ENCODE measurements at regions not wholly inside any gene's neighbourhood (a gene's known extent, or its start where the extent isn't known, plus 50 kb on each side); places are given as distances from the start of the nearest gene placed in this dataset.

GRCh38 chr14:100469632-100470522, 117.3 kb downstream of the BEGAIN start:
- no peak for DNase-seq

- no peak for DNase-seq
Observed at GRCh38 chr14:100470523-100470897, 116.7 kb downstream of the BEGAIN start.

GRCh38 chr14:100471441-100472093, 115.7 kb downstream of the BEGAIN start:
- no peak for DNase-seq

GRCh38 chr14:100472094-100472455, 115.1 kb downstream of the BEGAIN start:
- DNase-seq = no peak

- no peak for DNase-seq
Observed at GRCh38 chr14:100472491-100472890, 114.7 kb downstream of the BEGAIN start.

- DNase-seq = no peak
Observed at GRCh38 chr14:100473249-100473648, 114.0 kb downstream of the BEGAIN start.

- DNase-seq = no peak
Observed at GRCh38 chr14:100474196-100474595, 113.0 kb downstream of the BEGAIN start.

GRCh38 chr14:100475268-100475667, 111.9 kb downstream of the BEGAIN start:
- DNase-seq = no peak

- DNase-seq = no peak
Observed at GRCh38 chr14:100476012-100476822, 111.0 kb downstream of the BEGAIN start.

GRCh38 chr14:100484531-100485267, 102.5 kb downstream of the BEGAIN start:
- no peak for DNase-seq

- peak in 3 of 5 donors; percentile 12 to 55 (median 53) for DNase-seq
Observed at GRCh38 chr14:100486025-100486828, 101.0 kb downstream of the BEGAIN start.
